B cell (primary cell): ENCODE measurements at regions not wholly inside any gene's neighbourhood (a gene's known extent, or its start where the extent isn't known, plus 50 kb on each side); places are given as distances from the start of the nearest gene placed in this dataset.

Experiments used
- ATAC-seq: fragments of 200-7000 bp; cut with Tn5 transposase; one replicate; pipeline ENCODE4 v1.10.0; 2021; ENCODE audit warnings: low read depth, mild to moderate bottlenecking, moderate number of reproducible peaks, moderate library complexity
- CTCF ChIA-PET: fragments of 350-600 bp; sonication (Branson Sonifier 250); formaldehyde crosslinking; loops from one replicate; lab custom pipeline; 2021; ENCODE audit warnings: antibody characterized with exemption, inconsistent platforms; lab: Charles Lee
- POLR2A ChIA-PET: fragments of 350-600 bp; sonication (Branson Sonifier 250); formaldehyde crosslinking; loops from one replicate; lab custom pipeline; 2021; ENCODE audit warnings: antibody characterized with exemption; lab: Charles Lee
- DNase-seq: peaks from one replicate; pipeline ENCODE4 v3.0.0; 2013
- H2AFZ ChIP-seq: 2 replicates; pipeline ENCODE4 v1.6.1; 2012; ENCODE audit warnings: mild to moderate bottlenecking, low read depth, low read length; ENCODE audit not compliant: insufficient read depth, poor library complexity, severe bottlenecking
- H3K27ac ChIP-seq, 2 donors: 1 replicate in 1 of 2; 2 replicates in 1 of 2; pipeline ENCODE4 v1.5.1; 2012 to 2013; ENCODE audit warnings: low read length in 2 of 2, mild to moderate bottlenecking in 2 of 2, moderate library complexity in 1 of 2
- H3K27me3 ChIP-seq, 4 experiments: fragments of 200-600 bp in 1 of 4; sonication (generic) in 1 of 4; replicated peaks in 1 of 4; 1 replicate in 2 of 4; 2 replicates in 2 of 4; pipeline versions ENCODE4 v1.6.1 to v1.7.0; 2013 to 2016; ENCODE audit warnings: low read length in 3 of 4, mild to moderate bottlenecking in 2 of 4, mixed read lengths in 1 of 4, moderate library complexity in 1 of 4; ENCODE audit not compliant: insufficient read depth in 4 of 4, control insufficient read depth in 3 of 4; ENCODE audit errors: control extremely low read depth in 1 of 4
- H3K36me3 ChIP-seq, 2 experiments: replicated peaks in 1 of 2; 1 replicate in 1 of 2; 2 replicates in 1 of 2; pipeline versions ENCODE4 v1.6.1 to v1.7.1; 2013; ENCODE audit warnings: low read length in 1 of 2; ENCODE audit not compliant: insufficient read depth in 2 of 2, control insufficient read depth in 1 of 2; ENCODE audit errors: control extremely low read depth in 1 of 2, extremely low read depth in 1 of 2
- H3K4me1 ChIP-seq, 2 donors: fragments of 200-600 bp in 1 of 2; sonication (generic) in 1 of 2; 1 replicate in 1 of 2; 2 replicates in 1 of 2; pipeline versions ENCODE4 v1.5.1 to v1.6.1; 2013 to 2017; ENCODE audit warnings: low read length in 2 of 2; ENCODE audit not compliant: control insufficient read depth in 2 of 2, insufficient read depth in 2 of 2
- H3K4me2 ChIP-seq: replicated peaks from 2 replicates; pipeline ENCODE3; 2012; ENCODE audit warnings: mild to moderate bottlenecking, low read depth, low read length; ENCODE audit not compliant: poor library complexity, severe bottlenecking
- H3K4me3 ChIP-seq, 5 experiments: fragments of 200-600 bp in 1 of 5; sonication (generic) in 1 of 5; 1 replicate in 3 of 5; 2 replicates in 2 of 5; pipeline versions ENCODE4 v1.5.1 to v1.7.0; 2011 to 2016; ENCODE audit warnings: low read length in 4 of 5, mild to moderate bottlenecking in 4 of 5, low read depth in 2 of 5, control low read depth in 1 of 5, moderate library complexity in 1 of 5; ENCODE audit not compliant: insufficient read depth in 1 of 5; ENCODE audit errors: control extremely low read depth in 1 of 5, extremely low read depth in 1 of 5
- H3K79me2 ChIP-seq: fragments of 200-600 bp; sonication (generic); one replicate; pipeline ENCODE4 v1.6.0; 2016; ENCODE audit warnings: low read length; ENCODE audit not compliant: control insufficient read depth, insufficient read depth
- H3K9ac ChIP-seq: fragments of 200-600 bp; sonication (generic); 2 replicates; pipeline ENCODE4 v1.6.1; 2017; ENCODE audit warnings: mild to moderate bottlenecking, low read length, moderate library complexity
- H3K9me3 ChIP-seq, 3 donors: one replicate each; pipeline versions ENCODE4 v1.6.1 to v1.7.1; 2013; ENCODE audit warnings: low read length in 2 of 3; ENCODE audit not compliant: control insufficient read depth in 2 of 3, insufficient read depth in 1 of 3; ENCODE audit errors: control extremely low read depth in 1 of 3
- H4K20me1 ChIP-seq: 2 replicates; pipeline ENCODE4 v1.6.0; 2012; ENCODE audit warnings: mild to moderate bottlenecking, low read length; ENCODE audit not compliant: insufficient read depth, control insufficient read depth, poor library complexity, severe bottlenecking
- H3K27ac Mint-ChIP-seq: one replicate; pipeline ENCODE4 v1.8.0; 2021; ENCODE audit warnings: mixed read lengths
- H3K27me3 Mint-ChIP-seq: one replicate; pipeline ENCODE4 v1.8.0; 2021; ENCODE audit warnings: mixed read lengths
- H3K4me1 Mint-ChIP-seq: one replicate; pipeline ENCODE4 v1.8.0; 2021; ENCODE audit warnings: mixed read lengths
- H3K4me3 Mint-ChIP-seq: one replicate; pipeline ENCODE4 v1.8.0; 2021; ENCODE audit warnings: mixed read lengths
- H3K9me3 Mint-ChIP-seq: one replicate; pipeline ENCODE4 v1.8.0; 2022; ENCODE audit warnings: mixed read lengths; ENCODE audit not compliant: insufficient read depth
- CTCF ChIP-seq: fragments of 200-600 bp; IDR thresholded peaks from one replicate; pipeline ENCODE4 v1.8.0; 2022; ENCODE audit warnings: antibody characterized with exemption, mild to moderate bottlenecking
- EZH2 ChIP-seq: IDR thresholded peaks from 2 replicates; pipeline ENCODE4 v1.6.1; 2012; ENCODE audit warnings: borderline replicate concordance, low read depth, mild to moderate bottlenecking, moderate library complexity, low read length; ENCODE audit not compliant: insufficient read depth, poor library complexity, severe bottlenecking
- WGBS: methylation state at CpG from one replicate; pipeline ENCODE4 v1.1.5; 2013; ENCODE audit warnings: missing lambda C conversion rate; ENCODE audit not compliant: insufficient coverage; 5-methylcytosine and 5-hydroxymethylcytosine counted together
- intact Hi-C: fragments of 100-400 bp; cut with micrococcal nuclease; formaldehyde crosslinking; loops from one replicate; pipeline ENCODE4 v1.10.0; 2022

- TF ChIP-seq CTCF = no peak
- no peak for TF ChIP-seq EZH2
- Histone ChIP-seq H3K27me3 (no peaks in the 10 kb centered on the region), H3K36me3 (no peaks in the 10 kb centered on the region), H4K20me1 (no peaks in the 10 kb centered on the region), H3K9me3 (no peaks in the 10 kb centered on the region), H3K4me3 (no peak overlapping the region), H3K27ac (no peak overlapping the region), H3K4me1 (no peaks in the 10 kb centered on the region), H2AFZ (no peak overlapping the region), H3K4me2 (no peak overlapping the region), H3K9ac (no peak overlapping the region), H3K79me2 (no peaks in the 10 kb centered on the region)
- WGBS = 83% methylated on average over 1 of the region's 1 CpG
- Mint-ChIP-seq H3K27me3 (no peaks in the 10 kb centered on the region), H3K27ac (no peak overlapping the region), H3K9me3 (no peaks in the 10 kb centered on the region), H3K4me3 (no peak overlapping the region), H3K4me1 (no peaks in the 10 kb centered on the region)
- intact Hi-C loops = no loop called here
- DNase-seq (no peak), ATAC-seq (no peak)
- CTCF ChIA-PET = no interaction called here
- POLR2A ChIA-PET = no interaction called here
These were observed 155.9 kb downstream of the OXSM start for GRCh38 chr3:25945836-25946235.

GRCh38 chr3:25952133-25952532, 162.2 kb downstream of the OXSM start:
- H3K36me3 ChIP-seq = no peaks in the 10 kb centered on the region
- no peaks in the 10 kb centered on the region for H4K20me1 ChIP-seq
- no peak for TF ChIP-seq CTCF
- TF ChIP-seq EZH2 = no peak
- no peaks in the 10 kb centered on the region for H3K79me2 ChIP-seq
- Mint-ChIP-seq H3K4me1 (no peaks in the 10 kb centered on the region), H3K4me3 (no peak overlapping the region), H3K9me3 (no peaks in the 10 kb centered on the region), H3K27me3 (peaks cover 5% of the 10 kb centered on the region), H3K27ac (no peak overlapping the region)
- no peaks in the 10 kb centered on the region for H3K27me3 ChIP-seq
- H3K4me3 ChIP-seq = no peak overlapping the region
- CTCF ChIA-PET = no interaction called here
- H3K4me2 ChIP-seq = no peak overlapping the region
- no peaks in the 10 kb centered on the region for H3K4me1 ChIP-seq
- no peak overlapping the region for H2AFZ ChIP-seq
- H3K9me3 ChIP-seq = no peaks in the 10 kb centered on the region
- no peak overlapping the region for H3K9ac ChIP-seq
- no peak for DNase-seq
- POLR2A ChIA-PET = no interaction called here
- no peak for ATAC-seq
- no peak overlapping the region for H3K27ac ChIP-seq
- intact Hi-C loops = no loop called here
- no CpG with 5 or more reads among the region's 2 CpGs for whole genome bisulfite sequencing
